ENCODE measurements at regions not wholly inside any gene's neighbourhood (a gene's known extent, or its start where the extent isn't known, plus 50 kb on each side); places are given as distances from the start of the nearest gene placed in this dataset.

GRCh38 chr13:62837895-62838294 lies 1422.2 kb upstream of the PCDH20 start:
- Histone ChIP-seq H2BK15ac (ENCODE audit: low read depth, low read length) (no peak overlapping the region), H4K91ac (ENCODE audit: insufficient read length, low read depth, low read length) (no peak overlapping the region), H3K27me3 (ENCODE audit: insufficient read depth, low read length) (no peaks in the 10 kb centered on the region), H3K9ac (ENCODE audit: extremely low read depth, insufficient read length, low read length) (no peak overlapping the region), H3K23ac (ENCODE audit: insufficient read length, low read depth, low read length) (no peak overlapping the region), H3K4me2 (ENCODE audit: insufficient read depth, insufficient read length, low read length) (no peak overlapping the region), H4K5ac (ENCODE audit: insufficient read length, low read depth, low read length) (no peak overlapping the region), H2BK20ac (ENCODE audit: low read depth, low read length, poor library complexity, severe bottlenecking) (no peak overlapping the region), H3K27ac (ENCODE audit: insufficient read length, low read depth, low read length) (no peak overlapping the region), H3K79me2 (ENCODE audit: insufficient read depth, low read length) (no peaks in the 10 kb centered on the region), H3K79me1 (ENCODE audit: insufficient read depth, low read depth, low read length, poor library complexity, severe bottlenecking) (no peaks in the 10 kb centered on the region), H2BK5ac (ENCODE audit: insufficient read length, low read length) (no peak overlapping the region), H2AK5ac (ENCODE audit: insufficient read length, low read length) (no peak overlapping the region), H4K20me1 (ENCODE audit: control insufficient read depth, insufficient read depth, insufficient read length) (no peaks in the 10 kb centered on the region), H3K14ac (ENCODE audit: insufficient read depth, low read length) (no peak overlapping the region), H3K4ac (ENCODE audit: low read depth, low read length) (no peak overlapping the region), H2BK120ac (ENCODE audit: low read depth, low read length, poor library complexity, severe bottlenecking) (no peak overlapping the region), H3K23me2 (ENCODE audit: insufficient read length, low read depth, low read length, poor library complexity, severe bottlenecking) (no peaks in the 10 kb centered on the region), H3T11ph (ENCODE audit: low read length) (no peak overlapping the region), H4K8ac (replicated peaks; ENCODE audit: insufficient read length, low read depth, low read length) (no peak overlapping the region), H3K18ac (ENCODE audit: insufficient read length, low read depth, low read length) (no peak overlapping the region), H2AFZ (ENCODE audit: low read length) (no peak overlapping the region), H3K4me1 (ENCODE audit: insufficient read depth, low read length) (no peaks in the 10 kb centered on the region), H2BK12ac (ENCODE audit: insufficient read length, low read depth, low read length) (no peak overlapping the region), H3K9me3 (ENCODE audit: control insufficient read depth, low read depth, low read length) (no peaks in the 10 kb centered on the region), H3K56ac (ENCODE audit: insufficient read length, low read depth, low read length) (no peak overlapping the region)
- no peaks in the 10 kb centered on the region for H3K27me3 Mint-ChIP-seq (ENCODE audit: low read depth)
- no peak overlapping the region for H3K4me3 Mint-ChIP-seq
- no peak overlapping the region for H3K27ac Mint-ChIP-seq
- no peaks in the 10 kb centered on the region for H3K9me3 Mint-ChIP-seq
- no peak for TF ChIP-seq CTCF (conservative IDR thresholded peaks at IDR 0.05)
- no peak for DNase-seq
- no CpG with 5 or more reads among the region's 2 CpGs for WGBS (ENCODE audit: extremely low coverage, insufficient read length, low lambda C conversion rate)
- no peaks in the 10 kb centered on the region for H3K36me3 Mint-ChIP-seq (ENCODE audit: insufficient read depth in 1 of 3, low read depth in 3 of 3)
- no peaks in the 10 kb centered on the region for H3K4me1 Mint-ChIP-seq
